GM10266 (cell line): ENCODE measurements at regions not wholly inside any gene's neighbourhood (a gene's known extent, or its start where the extent isn't known, plus 50 kb on each side); places are given as distances from the start of the nearest gene placed in this dataset.

Experiments used
- DNase-seq: peaks from one replicate; pipeline ENCODE4 v3.0.0; 2012; ENCODE audit errors: extremely low spot score
- TF ChIP-seq, protein P1 (sequence below): IDR thresholded peaks from 2 replicates; pipeline ENCODE4 v1.5.1; 2012; ENCODE audit warnings: mild to moderate bottlenecking, low read depth; ENCODE audit not compliant: control insufficient read depth, insufficient read depth; ENCODE audit errors: missing control alignments

DNA sequence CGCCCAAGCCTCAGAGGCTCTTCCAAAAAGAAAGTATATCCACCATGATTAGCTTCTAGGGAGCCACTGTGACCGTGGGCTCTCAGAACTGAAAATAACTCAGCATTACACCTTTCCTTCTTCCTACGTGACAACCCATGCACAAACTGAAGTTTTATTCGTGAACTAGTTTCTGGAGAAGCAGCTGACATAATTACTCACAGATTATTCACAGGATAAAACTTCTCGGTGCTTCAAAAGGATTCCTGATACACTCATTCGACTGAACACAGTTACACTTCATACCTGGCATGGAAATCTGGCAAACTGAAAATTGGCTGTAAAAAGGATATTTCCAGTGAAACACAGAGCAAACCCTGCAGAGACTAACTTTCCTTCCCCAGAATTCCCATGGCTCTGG is 139.2 kb upstream of the PTER start:
- no peak for DNase-seq
- TF ChIP-seq, protein P1, sequence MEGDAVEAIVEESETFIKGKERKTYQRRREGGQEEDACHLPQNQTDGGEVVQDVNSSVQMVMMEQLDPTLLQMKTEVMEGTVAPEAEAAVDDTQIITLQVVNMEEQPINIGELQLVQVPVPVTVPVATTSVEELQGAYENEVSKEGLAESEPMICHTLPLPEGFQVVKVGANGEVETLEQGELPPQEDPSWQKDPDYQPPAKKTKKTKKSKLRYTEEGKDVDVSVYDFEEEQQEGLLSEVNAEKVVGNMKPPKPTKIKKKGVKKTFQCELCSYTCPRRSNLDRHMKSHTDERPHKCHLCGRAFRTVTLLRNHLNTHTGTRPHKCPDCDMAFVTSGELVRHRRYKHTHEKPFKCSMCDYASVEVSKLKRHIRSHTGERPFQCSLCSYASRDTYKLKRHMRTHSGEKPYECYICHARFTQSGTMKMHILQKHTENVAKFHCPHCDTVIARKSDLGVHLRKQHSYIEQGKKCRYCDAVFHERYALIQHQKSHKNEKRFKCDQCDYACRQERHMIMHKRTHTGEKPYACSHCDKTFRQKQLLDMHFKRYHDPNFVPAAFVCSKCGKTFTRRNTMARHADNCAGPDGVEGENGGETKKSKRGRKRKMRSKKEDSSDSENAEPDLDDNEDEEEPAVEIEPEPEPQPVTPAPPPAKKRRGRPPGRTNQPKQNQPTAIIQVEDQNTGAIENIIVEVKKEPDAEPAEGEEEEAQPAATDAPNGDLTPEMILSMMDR, result no peak

DNA sequence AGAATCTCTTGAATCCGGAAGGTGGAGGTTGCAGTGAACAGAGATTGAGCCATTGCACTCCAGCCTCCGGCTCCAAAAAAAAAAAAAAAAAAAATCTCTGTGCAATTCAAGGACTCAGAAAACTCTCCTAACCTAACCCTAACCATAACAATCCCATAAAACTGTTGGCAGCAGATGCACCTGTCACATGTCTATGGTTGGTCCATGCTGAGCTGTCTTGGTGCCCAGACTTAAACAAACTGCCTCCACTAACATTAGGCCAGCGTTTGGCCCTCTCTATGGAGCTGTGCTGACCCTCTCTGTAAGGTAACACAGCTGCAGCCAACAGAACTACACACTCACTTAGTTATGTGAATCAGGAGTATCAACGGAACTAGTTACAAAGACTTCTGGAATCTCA is 132.5 kb upstream of the PTER start:
- TF ChIP-seq, protein P1, result no peak
- no peak for DNase-seq

DNA sequence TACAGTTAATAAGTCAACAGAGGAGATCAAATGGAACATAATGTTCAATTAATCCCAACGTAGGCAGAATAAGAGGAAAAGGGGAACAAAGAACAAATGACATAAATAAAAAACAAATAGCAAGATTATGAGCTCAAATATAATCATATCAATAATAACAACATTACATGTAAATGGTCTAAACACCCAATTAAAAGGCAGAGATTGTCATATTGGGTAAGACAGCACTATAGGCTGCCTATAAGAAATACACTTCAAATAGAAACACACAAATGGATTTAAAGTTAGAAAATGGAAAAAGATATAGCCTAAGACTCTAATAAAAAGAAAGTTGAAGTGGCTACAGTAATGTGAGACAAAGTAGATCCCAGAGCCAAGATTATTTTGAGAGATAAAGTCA is 126.4 kb upstream of the PTER start:
- no peak for DNase-seq
- TF ChIP-seq, protein P1, result no peak

DNA sequence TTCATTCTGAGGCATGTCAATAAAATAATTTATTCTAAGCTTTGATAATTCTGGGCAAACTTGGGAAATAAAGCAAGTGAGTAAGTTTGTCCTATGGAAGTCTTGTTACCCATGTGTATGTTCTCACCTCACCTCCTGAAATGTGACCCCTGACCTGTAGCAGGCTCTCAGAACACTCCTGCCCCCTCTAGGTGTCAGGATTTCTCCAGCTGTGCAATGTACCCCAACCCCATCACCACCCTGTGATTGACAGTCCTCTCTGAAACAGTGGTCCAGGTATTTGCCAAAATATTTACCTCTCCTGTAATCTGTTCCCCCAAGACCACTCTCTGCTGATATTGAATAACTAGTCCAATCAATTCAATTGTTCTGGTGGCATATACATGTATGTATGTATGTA is 122.6 kb upstream of the PTER start:
- DNase-seq, result no peak
- TF ChIP-seq, protein P1, result peak; percentile 22

DNA sequence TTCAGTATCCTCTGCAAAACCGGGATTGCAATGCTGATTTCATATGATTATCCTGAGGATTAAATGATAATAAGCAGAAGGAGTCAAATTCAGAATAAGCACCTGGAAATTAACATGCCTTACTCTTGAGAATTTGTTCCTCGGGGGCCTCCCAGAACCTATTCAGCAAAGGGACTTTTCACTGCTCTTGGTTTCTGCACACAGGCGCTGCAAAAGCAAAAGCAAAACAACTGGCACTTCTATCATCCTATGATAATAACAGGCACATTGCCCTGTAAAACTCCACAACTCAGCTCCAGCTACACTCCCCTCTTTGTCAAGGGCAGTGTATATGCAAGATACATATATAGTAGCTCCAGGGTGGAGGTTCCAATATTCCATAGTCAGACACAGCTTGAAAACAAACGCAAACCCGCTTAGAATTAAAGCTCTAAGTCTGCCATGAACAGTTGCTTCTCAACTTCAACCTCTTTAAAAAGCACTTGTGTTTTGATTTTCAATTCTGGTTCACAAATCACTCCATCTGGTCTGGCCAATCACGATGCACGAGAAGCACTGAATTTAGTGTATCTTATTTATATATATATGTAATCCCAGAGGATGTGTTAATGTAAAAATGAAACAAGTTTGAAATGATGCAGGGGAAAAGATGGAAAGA is 119.9 kb upstream of the PTER start:
- TF ChIP-seq, protein P1, result no peak
- no peak for DNase-seq

DNA sequence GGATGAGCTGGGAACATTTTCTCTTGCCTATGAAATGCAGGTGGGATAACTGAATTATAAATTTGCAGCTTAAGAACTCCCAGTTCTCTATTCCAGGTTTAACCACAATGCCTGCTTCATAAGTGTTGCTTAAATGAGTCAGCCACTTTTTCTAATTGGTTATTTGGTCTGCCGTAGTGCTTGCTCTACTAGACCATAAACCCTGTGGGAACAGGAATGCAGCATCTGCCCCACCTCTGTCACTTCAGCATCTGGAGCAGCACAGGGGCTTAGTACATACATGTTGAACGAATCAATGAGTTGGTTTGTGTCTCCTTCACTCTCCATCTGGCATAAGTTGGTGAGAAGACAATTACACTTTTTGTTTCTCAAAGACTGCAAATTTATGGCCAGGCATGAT is 95.2 kb upstream of the PTER start:
- DNase-seq, result no peak
- TF ChIP-seq, protein P1, result no peak

DNA sequence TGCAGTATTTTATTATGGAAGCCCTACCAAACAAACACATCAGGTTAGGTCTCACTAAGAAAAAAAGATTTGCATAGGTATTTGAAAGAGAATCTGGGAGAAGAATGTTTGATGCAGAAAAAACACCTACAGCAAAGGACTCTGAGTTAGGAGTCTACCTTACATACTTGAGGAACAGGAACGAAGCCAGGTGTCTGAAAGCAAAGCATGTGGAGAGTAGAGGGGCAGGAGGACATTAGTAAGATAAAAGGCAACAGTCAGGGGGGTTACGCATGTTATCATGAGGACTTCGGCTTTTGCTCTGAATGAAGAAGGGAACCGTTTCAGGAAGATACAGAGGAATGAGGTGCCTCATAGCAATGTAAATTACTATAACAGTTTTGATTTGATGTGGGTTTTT is 87.9 kb upstream of the PTER start:
- DNase-seq, result no peak
- TF ChIP-seq, protein P1, result no peak
